MM.1S (cell line): ENCODE measurements at regions not wholly inside any gene's neighbourhood (a gene's known extent, or its start where the extent isn't known, plus 50 kb on each side); places are given as distances from the start of the nearest gene placed in this dataset.

Source experiments
- EZH2phosphoT487 ChIP-seq: fragments of 300-600 bp; sonication (generic); IDR thresholded peaks from 2 replicates; pipeline ENCODE4 v1.6.1; 2018; ENCODE audit warnings: antibody characterized with exemption, low read length
- TF ChIP-seq, protein P1 (sequence below): fragments of 300-600 bp; sonication (generic); IDR thresholded peaks from 2 replicates; pipeline ENCODE4 v1.5.1; 2016; ENCODE audit warnings: antibody characterized with exemption, low read length, mixed read lengths

DNA sequence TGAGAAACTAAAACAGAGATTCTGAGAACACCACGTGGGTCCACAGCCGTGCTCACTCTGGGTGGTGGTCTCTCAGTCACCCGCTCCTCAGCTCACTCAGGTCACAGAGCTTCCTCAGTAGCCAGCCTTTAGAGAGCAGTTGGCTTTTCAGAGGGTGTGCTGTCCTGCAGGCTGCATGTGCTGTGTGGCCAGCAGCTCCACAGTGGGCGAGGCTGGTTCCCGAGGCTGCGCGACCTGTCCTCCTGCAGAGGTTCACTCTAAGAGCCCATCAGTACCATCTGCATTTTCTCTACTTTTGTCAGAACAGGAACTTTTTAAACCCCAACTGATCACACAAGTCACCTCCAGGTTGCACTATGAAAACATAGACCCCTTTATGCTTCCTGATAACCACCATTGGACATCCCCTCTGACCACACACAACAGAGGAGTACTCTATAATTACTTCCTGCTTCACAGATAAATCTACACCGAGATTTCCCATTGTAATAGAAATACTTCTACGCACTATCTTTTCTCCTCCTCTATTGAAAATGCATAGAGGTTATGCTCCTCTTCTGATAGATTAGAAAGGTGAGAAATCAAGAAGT, 93.1 kb downstream of the GYPC start:
- TF ChIP-seq, protein P1, sequence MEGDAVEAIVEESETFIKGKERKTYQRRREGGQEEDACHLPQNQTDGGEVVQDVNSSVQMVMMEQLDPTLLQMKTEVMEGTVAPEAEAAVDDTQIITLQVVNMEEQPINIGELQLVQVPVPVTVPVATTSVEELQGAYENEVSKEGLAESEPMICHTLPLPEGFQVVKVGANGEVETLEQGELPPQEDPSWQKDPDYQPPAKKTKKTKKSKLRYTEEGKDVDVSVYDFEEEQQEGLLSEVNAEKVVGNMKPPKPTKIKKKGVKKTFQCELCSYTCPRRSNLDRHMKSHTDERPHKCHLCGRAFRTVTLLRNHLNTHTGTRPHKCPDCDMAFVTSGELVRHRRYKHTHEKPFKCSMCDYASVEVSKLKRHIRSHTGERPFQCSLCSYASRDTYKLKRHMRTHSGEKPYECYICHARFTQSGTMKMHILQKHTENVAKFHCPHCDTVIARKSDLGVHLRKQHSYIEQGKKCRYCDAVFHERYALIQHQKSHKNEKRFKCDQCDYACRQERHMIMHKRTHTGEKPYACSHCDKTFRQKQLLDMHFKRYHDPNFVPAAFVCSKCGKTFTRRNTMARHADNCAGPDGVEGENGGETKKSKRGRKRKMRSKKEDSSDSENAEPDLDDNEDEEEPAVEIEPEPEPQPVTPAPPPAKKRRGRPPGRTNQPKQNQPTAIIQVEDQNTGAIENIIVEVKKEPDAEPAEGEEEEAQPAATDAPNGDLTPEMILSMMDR: no peak
- TF ChIP-seq EZH2phosphoT487: no peak
